Astrocyte (in vitro differentiated cells and primary cell): ENCODE measurements at regions not wholly inside any gene's neighbourhood (a gene's known extent, or its start where the extent isn't known, plus 50 kb on each side); places are given as distances from the start of the nearest gene placed in this dataset.

Source experiments
- CTCF ChIP-seq: IDR thresholded peaks from 2 replicates; pipeline ENCODE4 v1.5.1; 2011; ENCODE audit warnings: low read depth, mild to moderate bottlenecking, inconsistent platforms, low read length, moderate library complexity; ENCODE audit not compliant: insufficient read depth
- EZH2 ChIP-seq: IDR thresholded peaks from 2 replicates; pipeline ENCODE4 v1.6.1; 2012; ENCODE audit warnings: mild to moderate bottlenecking, low read length, inconsistent platforms; ENCODE audit not compliant: insufficient read depth

- no peak for TF ChIP-seq CTCF
- TF ChIP-seq EZH2, result no peak
Observed at GRCh38 chr6:65927141-65927540, 220.1 kb upstream of the EYS start.
